GOT3 (cell line): ENCODE measurements at regions not wholly inside any gene's neighbourhood (a gene's known extent, or its start where the extent isn't known, plus 50 kb on each side); places are given as distances from the start of the nearest gene placed in this dataset.

Experiments used
- DNase-seq: peaks from one replicate; lab custom pipeline; 2025; ENCODE audit warnings: mixed read lengths; lab: John Stamatoyannopoulos, UW

DNA sequence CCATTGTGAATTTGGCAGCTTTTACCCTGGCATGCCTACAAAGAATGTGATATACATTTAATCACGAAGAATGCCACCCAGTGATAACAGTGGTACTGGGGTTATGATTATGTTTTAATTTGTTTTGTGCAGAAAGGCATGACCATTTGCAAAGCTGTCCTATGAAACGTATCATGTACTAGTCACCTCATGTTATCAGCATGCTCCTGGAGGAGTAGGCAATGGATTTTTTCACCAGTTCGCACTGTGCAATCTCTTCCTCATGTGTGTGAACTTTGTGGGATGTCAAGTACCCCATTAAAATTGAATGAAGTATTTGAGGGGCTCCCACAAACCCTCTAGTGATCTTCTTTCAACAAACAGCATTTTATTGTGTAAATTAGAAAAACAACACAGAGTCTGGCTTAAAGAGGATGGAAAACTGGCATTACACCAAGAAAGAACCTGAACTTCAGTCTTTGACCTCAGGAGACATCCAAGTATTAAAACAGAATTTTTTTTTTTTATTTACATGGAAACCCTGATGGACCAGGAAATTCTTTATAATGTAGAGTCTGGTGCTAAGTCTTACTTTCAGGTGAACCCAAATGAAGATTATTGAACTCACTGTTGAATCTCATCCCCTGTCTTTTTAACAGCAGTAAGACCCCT, 200.6 kb upstream of the PGRMC2 start:
- no peak for DNase-seq

DNA sequence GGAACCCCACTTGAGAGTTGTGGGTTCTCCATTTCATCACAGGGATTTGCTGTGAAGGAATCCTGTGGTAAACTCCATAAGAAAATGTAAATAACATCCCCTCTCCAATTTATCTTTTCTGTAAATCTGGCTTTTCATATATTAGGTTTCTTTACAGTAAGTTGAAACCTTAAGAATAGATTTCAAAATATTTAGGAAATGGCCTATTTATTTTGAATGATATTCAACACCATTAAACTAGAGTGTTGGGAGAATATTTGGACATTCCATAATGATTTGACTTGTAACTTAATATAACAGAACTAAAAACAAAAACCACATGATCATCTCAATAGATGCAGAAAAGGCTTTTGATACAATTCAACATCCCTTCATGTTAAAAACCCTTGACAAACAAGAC, 197.3 kb upstream of the PGRMC2 start:
- no peak for DNase-seq

DNA sequence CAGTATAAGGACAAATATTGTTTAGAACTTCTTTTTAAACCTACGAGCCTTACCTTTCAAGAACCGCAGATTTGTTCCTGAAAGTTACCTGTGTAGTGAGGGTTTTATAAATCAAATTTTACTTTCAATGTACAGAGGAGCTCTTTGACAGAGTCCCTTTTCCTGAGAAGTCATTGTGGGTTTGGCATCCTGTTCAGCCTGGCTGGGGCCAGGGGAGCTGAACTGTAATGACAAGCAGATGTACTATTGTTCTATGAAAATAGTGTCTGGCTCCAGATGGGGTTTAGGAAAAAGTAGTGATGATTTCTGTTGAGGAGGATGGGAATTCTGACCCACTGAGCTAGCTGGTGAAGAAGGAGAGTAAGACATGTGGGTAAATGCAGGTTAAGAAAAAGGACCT, 196.2 kb upstream of the PGRMC2 start:
- no peak for DNase-seq

DNA sequence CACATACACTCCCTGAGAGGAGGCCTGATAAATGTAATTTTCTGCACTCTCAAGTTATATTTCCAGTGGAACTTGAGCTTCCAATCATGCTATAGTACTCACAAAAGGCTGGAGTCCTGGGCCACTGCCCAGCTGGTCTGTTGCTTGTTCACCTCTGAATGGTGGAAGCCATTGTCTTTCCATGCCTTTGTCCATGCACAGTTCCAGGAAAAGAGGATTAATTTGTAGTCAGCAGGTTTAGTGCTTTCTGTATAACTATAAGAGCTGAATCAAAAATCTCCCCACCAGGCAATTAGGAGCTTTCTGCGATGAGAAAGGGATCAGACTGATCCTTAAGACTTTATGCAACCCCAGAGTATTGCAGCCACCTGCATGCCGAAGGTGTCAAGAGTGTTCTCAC, 195.4 kb upstream of the PGRMC2 start:
- no peak for DNase-seq

DNA sequence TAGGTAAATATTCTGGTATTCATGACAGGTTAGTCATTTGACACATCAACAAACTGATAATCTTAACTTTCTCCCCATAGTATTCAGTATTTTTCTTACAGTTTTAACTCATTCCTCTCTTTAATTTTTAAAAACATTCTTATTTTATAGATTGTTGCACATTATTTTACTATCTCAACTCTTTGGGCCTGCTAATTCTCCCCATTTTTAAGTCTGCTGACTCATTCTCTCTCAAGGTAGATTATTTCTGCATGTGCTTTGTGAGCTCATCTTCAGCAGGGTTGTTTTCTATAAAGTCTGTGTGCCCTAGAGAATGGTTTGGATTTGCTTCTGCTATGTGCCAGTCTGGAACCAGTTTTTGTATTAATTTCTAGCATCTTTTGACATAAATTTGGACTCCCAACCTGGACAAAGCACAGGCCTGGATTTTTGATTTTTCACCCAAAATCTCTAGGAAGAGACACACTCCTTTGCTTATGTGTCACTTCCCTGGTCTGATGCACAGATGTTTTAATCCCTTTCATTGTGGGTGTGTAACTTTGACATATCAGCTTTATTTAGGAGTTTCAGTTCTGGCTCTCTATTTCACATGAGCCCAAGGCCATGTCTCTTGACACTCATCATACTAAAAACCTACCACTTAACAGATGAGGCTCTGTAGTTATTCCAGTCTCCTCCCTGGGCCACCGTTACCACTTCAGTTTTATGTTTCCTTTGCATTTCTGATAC, 194.3 kb upstream of the PGRMC2 start:
- DNase-seq: no peak

DNA sequence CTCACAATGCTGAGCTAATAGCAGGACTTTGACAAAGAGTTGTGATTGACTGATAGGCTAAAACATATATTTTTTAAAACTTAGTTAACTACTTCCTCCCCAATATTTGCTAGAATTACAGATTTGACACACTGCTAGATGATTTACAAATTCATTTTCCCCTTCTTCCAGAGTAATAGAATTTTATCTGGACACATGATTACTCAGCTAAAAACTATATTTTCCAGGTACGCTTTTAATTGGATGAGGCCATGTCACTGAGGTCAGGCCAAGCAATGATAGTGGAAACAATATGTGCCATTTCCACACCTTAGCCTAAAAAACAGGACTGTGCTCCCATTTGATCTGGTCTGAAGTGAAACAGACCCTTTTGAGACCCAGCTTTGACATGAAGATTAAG, 193.3 kb upstream of the PGRMC2 start:
- DNase-seq: no peak

- DNase-seq: no peak
Observed at GRCh38 chr4:128477540-128477939, 189.9 kb upstream of the PGRMC2 start.

DNA sequence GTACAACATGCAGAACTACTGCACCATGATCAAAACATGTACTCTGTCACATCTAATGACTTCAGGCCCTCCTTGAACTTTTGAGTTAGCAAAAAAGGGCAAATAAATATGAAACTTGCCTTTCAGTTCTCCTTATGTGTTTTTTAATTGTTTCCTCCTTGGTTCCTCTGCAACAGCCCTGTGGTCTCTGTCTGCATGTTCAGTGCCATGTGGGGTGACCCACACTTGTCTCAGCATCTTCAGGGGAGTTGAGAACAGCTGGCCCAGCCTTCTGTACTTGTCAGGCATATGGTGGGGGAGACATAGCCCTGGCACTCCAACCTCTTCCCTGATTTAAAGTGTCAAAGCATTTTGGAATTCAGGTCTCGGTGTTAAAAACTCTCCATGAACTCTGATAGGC, 188.0 kb upstream of the PGRMC2 start:
- DNase-seq: no peak

DNA sequence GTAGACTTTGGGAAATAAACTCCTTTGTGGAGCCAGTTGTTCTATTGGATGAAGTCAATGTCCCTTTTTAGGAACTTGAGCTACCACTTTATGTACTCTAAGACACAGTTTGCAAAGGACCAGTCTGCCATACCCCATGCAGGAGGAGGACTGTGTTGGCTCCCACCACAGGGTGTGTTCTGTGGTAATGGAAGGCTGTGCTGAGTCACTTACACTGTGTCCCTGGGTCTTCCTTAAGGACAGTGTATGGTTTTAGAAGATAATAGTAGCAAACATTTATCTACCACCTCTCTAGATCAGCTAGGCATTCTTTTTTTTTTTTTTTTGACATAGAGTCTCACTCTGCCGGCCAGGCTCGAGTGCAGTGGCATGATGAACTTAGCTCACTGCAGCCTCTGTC, 184.0 kb upstream of the PGRMC2 start:
- no peak for DNase-seq

DNA sequence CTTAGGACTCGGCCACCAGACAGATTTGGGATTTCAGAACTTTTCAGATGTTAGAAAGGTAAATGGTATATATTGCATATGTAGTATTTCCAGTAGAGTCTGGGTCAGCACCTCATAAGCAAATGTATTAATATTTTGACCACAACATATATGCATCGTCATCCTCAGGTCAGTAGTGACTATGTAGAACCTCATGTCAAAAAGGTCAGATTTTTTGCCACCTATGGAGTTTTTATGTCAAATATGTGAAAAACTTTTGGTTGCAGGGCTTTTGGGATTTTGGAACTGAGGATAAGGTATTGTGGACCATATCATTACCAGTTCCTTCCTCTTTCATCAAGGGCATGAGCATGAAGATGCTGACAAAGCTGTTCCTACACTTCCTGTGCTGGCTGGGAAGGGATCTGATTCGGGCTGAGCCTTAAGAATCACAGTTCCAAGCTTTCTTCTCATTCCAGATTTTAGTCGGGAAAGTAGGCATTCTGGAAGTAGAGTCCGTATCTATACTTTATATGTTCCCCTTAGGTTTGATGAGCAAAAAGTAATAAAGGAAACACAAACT, 183.0 kb upstream of the PGRMC2 start:
- DNase-seq: no peak

DNA sequence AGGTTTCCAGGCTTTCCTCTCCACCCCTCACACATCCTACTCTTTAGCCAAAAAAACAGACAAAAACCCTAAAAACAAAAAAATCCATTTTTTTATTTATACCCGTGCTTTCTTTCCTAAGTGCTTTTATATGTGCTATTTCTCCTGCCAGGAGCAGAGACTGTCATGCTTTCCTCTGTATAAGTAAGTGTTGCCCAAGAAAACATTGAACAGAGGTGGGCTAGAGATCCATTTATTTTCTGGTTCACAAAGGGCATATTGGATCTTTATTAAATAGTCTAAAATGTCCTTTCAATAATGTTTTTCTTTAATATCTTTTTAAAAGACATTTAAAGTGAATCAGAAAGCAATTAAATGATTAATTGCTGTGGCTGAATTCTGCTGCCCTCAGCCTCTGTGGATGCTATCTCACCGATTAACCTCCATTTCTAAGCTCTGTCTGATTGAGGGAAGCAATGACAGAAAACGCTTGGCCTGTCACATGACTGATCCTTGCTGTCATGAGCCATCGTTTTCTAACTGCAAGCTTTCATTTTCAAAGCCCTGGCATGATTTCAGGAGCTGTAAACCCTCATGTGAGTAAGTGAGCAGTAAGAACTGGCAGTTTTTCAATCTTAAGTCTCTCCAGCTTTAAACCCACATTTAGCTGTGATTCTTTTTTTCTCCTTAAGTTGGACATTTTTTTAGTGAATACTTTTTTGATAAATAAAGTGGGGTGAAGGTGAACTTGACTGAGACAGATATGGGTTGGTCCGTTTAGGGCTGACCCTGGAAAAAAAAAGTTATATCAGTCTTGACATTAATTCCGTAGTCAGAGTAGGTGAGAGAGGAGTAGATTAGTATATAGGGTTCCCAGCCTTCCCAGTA, 180.7 kb upstream of the PGRMC2 start:
- no peak for DNase-seq

- no peak for DNase-seq
Observed at GRCh38 chr4:128465523-128465922, 177.9 kb upstream of the PGRMC2 start.

- DNase-seq: no peak
Observed at GRCh38 chr4:128463006-128463405, 175.4 kb upstream of the PGRMC2 start.

- no peak for DNase-seq
Observed at GRCh38 chr4:128462103-128462783, 174.6 kb upstream of the PGRMC2 start.

- no peak for DNase-seq
Observed at GRCh38 chr4:128461291-128462102, 173.9 kb upstream of the PGRMC2 start.

- no peak for DNase-seq
Observed at GRCh38 chr4:128459547-128459946, 171.9 kb upstream of the PGRMC2 start.

- DNase-seq: no peak
Observed at GRCh38 chr4:128458816-128459215, 171.2 kb upstream of the PGRMC2 start.

DNA sequence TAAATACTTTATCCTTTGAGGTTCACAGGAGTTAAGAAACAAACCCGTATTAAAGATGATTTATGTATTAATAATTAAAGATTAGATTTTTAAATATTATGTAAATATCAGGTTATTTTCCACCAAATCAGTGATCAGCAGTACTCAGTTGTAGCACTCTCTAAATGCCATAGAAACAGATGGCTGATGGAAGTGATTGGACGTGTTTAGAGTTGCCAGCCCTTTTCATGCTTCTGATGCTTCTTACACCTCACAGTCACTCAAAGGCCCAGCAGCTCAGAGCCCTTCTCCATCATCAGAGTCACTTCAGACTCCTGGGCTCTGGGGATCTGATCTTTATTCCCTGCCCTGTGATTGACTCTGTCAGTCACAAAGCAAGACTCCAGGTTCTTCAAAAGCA, 170.1 kb upstream of the PGRMC2 start:
- DNase-seq: no peak

GRCh38 chr4:128456171-128456570, 168.6 kb upstream of the PGRMC2 start:
- DNase-seq: no peak

GRCh38 chr4:128455480-128455879, 167.9 kb upstream of the PGRMC2 start:
- DNase-seq: no peak

DNA sequence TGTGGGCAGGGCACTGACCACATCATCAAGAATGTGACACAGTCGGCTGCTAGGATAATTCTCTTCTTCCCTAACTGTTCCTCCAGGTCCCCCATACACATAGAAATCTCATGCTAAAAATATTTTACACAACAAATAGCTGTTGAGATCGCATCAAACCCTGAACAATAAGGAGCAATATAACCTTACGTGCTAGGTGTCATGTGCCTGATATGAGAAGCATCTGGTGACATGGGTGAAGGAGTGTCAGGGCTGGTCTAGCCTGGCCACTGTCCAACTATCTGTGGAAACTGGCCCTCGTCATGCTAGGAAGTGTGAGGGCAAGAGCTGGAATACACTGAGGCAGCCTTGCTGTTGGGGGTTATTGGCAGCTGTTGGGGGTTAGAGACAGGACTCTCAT, 167.3 kb upstream of the PGRMC2 start:
- DNase-seq: no peak
